ENCODE measurements at regions not wholly inside any gene's neighbourhood (a gene's known extent, or its start where the extent isn't known, plus 50 kb on each side); places are given as distances from the start of the nearest gene placed in this dataset.

GRCh38 chr2:67950018-67950417 lies 112.8 kb downstream of the C1D start:
- TF ChIP-seq POLR2A (IDR thresholded peaks at IDR 0.05) = no peak
- no peak for TF ChIP-seq CTCF (IDR thresholded peaks at IDR 0.05)
